HG02981 (cell line): ENCODE measurements at regions not wholly inside any gene's neighbourhood (a gene's known extent, or its start where the extent isn't known, plus 50 kb on each side); places are given as distances from the start of the nearest gene placed in this dataset.

ENCODE experiments used
- ATAC-seq: cut with Tn5 transposase; IDR thresholded peaks from one replicate; pipeline ENCODE4 v1.9.1; 2021; ENCODE audit warnings: mild to moderate bottlenecking, moderate library complexity; ENCODE audit not compliant: unreplicated experiment

DNA sequence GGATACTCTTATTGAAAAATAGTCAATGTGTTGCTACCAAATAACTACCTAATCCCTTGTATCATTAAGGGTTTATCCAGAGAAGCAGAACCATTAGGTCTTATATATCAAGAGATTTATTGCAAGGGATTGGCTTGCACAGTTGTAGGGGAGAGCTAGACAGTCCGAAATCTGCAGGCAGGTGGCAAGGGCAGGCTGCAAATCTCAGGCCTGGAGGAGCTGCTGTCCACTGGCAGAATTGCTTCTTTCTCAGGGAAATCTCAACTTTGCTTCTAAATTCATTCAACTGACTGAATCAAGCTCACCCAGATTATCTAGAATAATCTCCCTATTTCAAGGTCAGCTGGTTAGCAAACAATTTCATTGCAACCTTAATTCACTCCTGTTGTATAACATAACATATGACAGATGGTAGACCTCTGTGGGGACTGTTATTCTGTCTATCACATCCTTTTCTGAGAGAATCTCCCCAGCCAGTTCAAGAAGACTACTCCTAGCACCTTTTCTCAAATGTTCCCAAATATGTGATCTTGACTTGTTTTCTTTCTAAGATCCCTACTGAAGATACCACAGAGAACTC is 194.2 kb downstream of the NHLRC3 start:
- ATAC-seq, result no peak

DNA sequence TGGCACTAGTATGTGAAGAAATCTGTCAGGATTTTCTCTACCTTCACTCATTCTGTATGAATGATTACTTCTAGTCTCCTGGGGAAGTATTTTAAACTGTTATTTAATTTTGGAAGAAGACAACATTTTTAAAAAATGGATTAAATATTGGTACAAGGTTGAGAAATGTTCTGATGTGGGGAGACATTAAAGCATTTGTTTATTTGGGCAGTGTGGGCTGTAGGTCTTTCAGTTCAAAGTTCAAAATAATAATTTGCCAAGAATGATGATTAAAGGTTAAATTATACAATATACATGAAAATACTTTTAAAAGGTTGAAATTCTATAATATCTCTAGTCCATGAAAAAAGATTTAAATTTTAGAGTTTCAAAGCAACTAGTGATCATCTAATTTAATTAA is 194.7 kb downstream of the NHLRC3 start:
- no peak for ATAC-seq

DNA sequence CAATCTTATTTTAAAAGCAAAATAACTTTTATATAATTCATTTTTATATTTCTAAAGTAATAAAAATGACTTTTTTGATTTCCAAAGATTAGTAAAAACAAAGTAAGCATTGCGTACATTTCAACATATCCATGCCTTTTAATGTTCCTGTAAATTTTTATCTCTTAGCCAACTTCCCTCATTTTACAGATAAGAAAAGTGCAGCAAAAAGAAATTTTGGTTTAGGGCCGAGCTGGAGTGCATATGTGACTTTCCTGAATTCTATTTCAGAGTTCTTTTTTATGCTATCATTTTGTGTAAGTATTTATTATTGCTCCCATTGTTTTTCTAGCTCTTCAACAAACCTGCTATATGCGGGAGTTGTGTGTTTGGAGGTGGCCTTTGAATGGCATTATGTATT is 195.3 kb downstream of the NHLRC3 start:
- no peak for ATAC-seq

DNA sequence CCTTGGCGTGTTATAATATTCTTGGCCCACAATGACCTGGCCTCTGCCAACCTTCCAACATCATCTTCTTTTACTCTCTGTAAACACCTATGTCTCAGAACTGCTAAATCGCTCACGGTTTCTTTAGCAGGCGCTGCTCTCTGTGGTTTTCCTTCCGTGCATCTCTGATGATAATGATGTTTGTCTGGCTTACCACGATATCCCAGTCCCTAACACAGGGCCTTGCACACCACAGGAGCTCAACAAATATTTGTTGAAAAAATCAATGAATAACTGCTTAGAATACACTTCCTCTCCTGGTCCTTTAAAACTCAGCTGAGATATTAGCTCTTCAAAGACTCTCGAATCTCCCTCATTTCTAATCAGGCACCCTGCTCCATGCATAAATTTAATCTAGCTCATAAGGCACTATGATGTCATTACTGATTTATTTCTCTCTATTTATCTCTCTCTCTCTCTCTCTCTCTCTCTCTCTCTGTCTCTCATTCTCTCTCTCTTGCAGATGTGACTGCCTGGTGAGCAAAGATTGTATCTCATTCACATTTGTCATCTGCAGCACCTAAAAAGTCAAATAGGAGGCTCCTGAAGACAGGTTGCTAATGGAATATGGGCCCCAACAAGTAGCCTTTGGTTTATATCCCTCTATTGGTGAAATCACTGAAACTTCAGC is 206.4 kb downstream of the NHLRC3 start:
- no peak for ATAC-seq

DNA sequence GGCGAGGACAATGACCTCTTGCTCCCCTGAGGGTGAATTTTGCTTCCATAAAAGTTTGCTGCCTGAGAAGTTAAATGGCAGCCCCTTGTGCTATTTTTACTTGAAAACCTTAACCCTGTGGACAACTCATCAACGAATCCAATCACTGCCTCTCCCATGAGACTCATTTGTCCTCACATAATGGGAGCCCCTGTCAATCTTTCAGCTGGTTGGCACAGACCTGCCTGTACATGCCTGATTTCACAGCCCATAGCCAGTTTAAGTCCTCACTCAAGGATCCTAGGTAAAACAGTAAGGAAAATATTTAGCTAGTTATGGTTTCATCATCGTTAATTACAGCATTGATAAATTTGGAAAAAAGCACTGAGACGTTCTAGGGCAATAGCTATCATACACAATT is 207.4 kb downstream of the NHLRC3 start:
- no peak for ATAC-seq

DNA sequence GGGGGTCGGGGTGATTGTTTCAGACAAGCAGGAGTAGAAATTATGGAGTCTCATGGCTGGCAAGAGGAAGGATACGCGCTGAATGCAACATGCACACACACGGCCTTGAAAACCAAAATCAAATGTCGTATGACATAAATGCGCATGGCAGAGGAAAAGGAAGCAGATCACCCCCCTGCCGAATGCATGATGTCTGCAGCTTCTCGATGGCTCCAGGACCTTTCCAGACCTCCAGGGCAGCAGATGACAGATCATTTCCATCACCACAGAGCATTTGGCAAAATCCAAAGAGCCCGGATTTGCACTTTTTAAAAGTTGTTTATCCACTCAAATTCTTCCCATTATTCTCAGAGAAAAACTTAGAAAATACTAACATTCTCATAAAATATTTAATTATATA is 211.7 kb downstream of the NHLRC3 start:
- ATAC-seq, result no peak

DNA sequence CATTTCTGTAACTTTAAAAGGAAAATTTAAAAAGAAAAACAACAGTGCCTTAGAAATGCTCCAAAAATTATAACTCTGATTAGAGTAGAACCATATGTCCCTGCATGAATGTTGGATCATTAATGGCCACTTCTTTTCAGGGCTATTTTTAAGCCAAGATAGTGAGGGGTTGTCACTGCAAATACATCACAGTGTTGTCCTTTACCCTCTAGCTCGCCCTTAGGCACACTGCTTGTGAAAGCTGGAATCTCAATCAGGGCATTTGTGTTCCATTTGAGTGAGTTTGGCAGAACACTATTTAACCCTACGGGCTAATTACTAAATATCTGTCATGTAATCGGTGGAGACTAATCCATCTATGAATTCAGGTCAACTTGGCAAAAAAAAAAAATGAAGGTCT is 212.2 kb downstream of the NHLRC3 start:
- ATAC-seq, result no peak

DNA sequence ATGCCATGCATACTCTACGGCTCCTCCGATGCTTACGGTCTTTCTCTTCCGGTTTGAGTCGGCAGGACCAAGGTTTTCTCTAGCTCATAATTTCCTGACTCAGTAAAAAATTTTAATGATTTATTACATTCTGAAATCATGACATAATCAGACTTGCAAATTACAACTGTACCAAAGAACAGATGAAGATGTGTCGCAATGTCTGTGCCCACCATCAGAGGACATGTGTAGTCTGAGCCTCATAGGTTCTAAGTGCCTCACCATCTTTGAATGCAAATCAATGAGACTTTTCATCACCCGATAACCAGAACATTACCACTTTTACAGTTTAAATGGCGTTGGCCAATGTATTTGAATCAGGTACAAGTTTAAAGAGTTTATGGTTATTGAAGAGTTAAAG is 213.1 kb downstream of the NHLRC3 start:
- no peak for ATAC-seq

DNA sequence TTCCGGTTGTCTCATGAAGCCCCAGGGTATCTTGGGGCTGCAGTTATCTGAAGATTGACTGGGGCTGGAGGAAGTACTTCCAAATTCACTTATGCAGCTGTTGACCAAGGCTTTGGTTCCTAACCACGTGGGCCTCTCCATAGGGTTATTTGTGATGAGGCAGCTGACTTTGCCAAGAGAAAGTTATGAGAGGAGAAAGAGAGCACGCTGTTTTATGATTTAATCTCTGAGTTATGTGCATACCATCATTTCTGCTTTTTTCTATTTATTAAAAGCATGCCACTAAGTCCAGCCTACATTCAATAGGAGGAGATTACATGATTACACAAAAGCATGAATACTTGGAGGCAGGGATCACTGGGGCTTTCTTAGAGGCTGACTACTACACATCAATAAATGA is 215.5 kb downstream of the NHLRC3 start:
- ATAC-seq, result no peak

DNA sequence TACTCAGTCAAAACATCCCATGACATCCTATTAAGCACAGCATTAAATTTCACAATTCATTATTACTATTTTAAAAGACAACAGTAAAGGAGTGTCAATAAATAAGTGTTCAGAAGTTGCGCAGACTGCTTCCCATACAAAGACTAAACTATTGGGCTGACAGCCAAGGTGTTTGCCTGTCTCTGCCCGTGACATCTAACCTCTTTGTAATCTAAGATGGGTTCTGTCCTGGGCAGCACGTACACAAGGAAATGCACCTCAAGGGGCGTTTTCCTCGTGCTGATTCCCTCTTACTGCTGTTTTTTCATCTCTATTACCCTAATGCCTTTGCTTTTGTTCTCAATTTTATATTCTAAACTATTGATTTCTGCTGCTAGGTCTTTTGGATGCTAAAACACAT is 216.3 kb downstream of the NHLRC3 start:
- no peak for ATAC-seq

DNA sequence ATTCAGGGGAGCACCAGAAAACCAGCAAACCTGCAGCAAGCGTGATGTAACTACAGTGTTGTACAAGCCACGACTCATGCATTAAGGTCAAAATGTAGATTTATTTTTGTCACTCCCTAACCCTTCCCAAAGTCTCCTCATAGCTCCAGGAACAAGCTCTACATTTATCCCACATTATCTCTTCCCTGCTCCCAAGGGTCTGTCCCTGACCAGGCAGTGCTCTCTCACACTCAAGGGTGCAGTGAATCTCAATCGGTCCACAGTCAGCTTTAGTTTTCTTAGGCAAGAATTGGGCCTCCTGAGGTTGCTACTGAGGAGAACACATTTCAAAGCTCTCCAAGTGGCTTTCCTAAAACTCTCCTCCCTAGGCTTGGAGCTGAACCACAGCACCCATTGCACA is 219.4 kb downstream of the NHLRC3 start:
- no peak for ATAC-seq

DNA sequence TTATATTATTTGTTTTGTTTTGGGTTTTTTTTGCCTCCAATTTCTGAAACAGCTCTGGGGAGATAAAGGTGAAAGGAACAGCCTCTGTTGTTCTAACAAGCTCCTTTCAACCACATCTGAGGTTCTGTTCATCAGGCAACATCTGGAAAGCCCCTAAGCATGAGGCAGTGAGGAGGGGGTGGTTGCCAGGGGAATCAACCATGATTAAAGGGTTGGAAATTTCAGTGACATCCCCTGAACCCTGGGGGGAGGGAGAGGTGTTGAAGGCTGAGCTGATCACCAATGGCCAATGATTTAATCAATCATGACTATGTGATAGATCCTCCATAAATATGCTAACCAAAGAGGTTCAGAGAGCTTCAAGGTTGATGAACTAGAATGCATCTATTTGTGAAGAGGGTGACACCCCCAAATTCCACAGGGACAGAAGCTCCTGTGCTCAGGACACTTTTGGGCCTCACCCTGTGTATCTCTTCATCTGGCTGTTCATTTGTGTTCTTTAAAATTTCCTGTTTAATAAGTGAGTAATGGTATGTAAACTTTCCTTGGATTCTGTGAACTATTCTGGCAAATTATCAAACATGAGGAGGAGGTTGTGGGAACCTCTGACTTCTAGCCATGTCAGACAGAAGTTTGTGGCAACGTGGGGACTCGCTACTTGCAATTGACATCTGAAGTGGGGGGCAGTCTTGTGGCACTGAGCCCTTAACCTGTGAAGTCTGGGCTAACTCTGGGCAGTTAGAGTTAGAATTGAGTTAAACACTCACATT is 221.3 kb downstream of the NHLRC3 start:
- no peak for ATAC-seq

DNA sequence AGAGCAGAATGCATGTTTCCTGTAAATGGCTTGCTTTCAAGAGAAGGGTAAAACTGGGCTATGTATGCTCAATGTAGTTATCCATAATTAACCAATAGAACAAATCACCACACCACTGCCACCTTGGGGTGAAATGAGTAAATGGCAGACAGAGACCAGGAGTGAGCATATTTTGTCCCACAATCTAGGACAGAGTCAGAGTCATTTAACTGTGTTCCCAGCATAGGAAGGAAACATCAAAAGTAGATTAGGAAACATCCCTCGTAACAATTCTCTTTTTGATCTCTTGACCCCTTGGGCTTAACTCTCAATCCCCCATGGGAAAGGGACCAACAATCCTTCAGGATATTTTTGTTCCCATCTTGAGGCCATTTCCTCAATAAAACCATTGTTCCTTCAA is 224.8 kb downstream of the NHLRC3 start:
- ATAC-seq, result peak; percentile 84

DNA sequence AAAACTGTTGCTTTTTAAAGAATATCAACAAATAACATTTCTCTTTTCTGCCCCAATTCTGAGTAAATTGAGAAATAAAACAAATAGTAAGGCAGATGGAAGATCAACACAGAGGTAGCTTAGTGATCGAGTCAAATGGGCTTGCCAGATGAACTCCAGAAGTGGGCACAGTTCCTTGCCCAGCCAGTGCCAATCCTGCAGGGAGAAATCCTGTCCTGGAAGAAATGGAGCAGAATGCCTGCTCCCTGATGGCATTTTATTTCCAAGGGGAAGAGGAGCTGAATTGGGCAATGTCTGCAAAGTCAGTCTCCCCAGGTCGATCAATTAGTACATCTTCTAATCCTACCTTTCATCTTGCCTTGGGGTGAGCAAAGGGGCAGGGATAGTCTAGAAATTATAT is 225.3 kb downstream of the NHLRC3 start:
- ATAC-seq, result no peak

DNA sequence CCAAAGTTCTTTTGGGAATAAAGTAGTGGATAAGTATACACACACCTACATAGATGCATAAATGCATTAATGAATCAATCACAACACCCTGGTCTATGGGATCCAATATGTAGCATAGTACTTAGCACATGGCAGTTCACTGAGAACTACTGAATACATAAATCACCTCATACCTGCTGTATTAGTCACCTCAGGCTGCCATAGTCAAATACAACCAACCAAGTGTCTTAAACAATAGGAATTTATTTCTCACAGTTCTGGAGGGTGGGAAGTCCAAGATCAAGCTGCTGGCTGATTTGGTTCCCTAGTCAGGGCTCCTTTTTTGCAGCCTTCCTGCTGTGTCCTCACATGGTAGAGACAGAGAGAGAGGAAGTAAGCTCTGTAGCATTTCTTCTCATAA is 228.2 kb downstream of the NHLRC3 start:
- ATAC-seq, result no peak

DNA sequence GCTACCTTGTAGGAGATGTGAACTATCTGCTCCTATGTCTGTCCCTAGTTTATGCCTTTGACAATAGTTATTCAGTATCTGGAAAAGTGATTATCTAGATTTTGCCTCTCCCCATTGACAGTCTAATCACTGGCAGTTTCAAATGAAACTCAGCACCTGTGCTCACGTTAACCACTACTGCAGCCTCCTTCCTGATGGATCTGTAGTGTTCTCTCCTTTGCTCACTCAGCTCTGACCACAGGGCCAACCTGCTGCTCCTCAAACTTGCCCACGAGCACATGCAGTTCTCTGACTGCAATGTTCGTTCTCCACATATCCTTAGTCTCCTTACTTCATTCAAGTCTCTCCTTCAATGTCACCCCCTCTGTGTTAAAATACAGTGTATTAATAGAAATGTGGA is 230.1 kb downstream of the NHLRC3 start:
- ATAC-seq, result no peak

DNA sequence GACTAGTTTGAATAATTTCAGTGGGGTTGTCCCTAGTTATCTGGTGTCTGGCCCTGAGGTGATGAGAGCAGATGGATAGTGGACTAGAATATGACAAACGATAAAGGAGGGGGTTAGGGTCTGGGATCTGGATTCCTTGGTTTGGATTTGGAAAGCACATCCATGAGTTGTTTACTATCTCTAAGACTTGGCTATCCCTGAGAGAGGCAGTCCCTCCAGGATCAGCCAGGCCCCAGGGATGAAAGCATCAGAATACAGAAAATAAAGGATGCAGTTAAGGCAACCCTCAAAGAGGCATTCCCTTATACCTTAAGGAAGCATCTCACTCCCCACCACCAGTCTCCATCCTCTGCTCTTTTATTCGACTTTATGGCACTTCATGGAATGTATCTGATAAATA is 230.7 kb downstream of the NHLRC3 start:
- no peak for ATAC-seq

DNA sequence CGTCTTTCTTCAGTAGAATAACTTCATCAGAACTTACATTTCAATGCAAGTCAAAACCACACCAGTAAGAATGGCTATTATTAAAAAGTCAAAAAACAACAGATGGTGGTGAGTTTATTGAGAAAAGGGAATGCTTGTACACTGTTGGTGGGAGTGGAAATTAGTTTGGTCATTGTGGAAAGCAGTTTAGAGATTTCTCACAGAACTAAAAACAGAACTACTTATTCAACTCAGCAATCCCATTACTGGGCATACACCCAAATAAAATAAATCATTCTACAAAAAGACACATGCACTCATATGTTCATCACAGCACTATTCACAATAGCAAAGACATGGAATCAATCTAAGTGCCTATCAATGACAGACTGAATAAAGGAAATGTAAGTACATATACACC is 231.2 kb downstream of the NHLRC3 start:
- no peak for ATAC-seq

DNA sequence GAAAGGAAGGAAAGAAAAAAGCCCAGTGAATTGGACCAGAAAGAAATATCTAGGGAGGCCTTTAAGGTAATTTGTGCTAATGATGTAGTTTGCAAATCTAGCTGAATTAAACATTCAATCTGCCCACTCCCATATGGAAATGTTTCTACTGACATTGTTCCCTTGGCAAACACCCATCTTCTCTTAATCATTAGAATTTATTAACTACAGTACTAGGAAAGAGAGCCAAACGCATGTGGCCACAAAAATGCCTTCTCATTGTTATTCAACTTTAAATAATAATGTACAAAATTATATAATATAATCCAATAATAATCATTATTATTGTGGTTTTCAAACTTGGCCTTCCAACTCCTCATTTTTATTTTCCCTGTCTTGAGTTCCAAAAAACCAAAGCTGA is 234.7 kb downstream of the NHLRC3 start:
- no peak for ATAC-seq

DNA sequence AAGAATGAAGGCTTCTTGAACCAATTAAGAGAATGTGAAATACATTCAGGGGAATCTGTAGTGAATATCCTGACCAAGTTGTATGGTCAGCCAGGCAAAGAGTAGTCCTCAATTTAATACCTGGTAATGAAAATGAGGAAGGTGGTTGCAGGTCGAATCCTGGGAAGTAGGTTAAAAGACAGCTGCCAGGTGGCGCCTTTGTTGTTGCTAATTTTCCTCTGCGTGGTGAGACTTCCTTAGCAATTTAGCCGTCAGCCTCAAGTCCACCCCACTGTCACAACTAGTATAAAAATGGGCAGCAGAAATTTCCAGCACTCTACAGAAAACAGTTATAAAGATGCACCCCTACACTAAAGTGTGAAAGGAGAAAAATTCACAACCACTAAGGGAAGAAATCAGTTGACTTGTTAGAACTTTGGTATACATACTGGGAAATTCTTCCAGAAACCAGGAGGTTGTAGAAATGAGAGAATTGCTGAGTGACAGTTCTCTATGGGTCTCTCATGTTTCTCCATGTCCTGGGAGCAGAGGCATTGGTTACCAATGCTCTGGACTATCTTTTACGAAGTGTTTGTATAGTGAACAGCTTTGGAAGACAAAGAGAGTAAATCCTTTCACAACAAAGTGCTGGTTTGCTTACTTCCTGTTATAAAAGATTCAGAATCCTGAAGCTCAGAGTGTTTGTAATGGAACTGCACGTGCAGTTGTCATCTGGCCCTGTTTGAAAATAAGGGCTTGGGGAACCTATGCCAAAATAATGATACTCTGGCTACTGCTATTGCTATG is 235.9 kb downstream of the NHLRC3 start:
- no peak for ATAC-seq

DNA sequence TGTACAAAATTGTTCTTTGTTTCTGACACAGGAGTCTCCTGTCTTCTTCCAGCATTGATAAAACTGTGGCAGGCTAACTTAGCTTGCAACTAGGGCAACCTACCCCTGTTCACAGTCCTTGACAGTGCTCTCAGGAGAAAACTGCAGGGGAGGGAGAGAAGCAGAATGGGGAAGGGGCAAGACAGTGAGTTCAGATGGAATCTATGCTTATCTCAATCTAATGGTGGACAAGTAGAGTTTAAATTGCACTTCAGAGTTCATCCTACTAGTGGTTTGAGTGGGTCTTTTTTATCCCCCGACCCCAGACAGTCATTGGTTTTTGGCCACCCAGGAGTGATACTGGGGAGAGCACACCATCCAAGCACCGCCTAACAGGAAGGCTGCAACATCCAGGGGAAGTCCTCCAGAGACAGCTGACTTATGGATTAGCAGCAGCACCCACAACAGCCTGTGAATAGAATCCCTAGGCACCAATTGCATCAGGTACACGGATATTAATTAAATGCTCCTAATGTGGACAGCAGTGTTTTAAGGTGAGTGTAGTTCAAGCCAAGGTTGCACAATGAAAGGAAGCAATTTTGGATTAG is 236.6 kb downstream of the NHLRC3 start:
- ATAC-seq, result no peak
